ENCODE measurements at regions not wholly inside any gene's neighbourhood (a gene's known extent, or its start where the extent isn't known, plus 50 kb on each side); places are given as distances from the start of the nearest gene placed in this dataset.

GRCh38 chr4:133759428-133759827 is 442.2 kb downstream of the PABPC4L start:
- no peaks in the 10 kb centered on the region for H3K4me1 Mint-ChIP-seq
- WGBS (ENCODE audit: insufficient coverage), result 79% methylated on average over 3 of the region's 7 CpGs

GRCh38 chr4:133741766-133742165 is 459.8 kb downstream of the PABPC4L start:
- Mint-ChIP-seq H3K4me3 (no peak overlapping the region), H3K36me3 (no peaks in the 10 kb centered on the region), H3K27me3 (ENCODE audit: low read depth in 3 of 3) (peaks cover 0 to 1% (median 0%) of the 10 kb centered on the region in 3 donors), H3K4me1 (no peaks in the 10 kb centered on the region), H3K27ac (no peak overlapping the region), H3K9me3 (peaks cover 2 to 18% (median 4%) of the 10 kb centered on the region in 7 donors)
- no peak for TF ChIP-seq CTCF (IDR thresholded peaks at IDR 0.05)
- Histone ChIP-seq H3K9ac (ENCODE audit: insufficient read depth, low read length, poor library complexity, severe bottlenecking) (no peak overlapping the region), H3K9me3 (replicated peaks in 1 of 2; ENCODE audit: control insufficient read depth in 1 of 2, insufficient read depth in 1 of 2, low read length in 2 of 2) (no peaks in the 10 kb centered on the region), H3K27ac (ENCODE audit: low read depth in 1 of 2, low read length in 2 of 2) (no peak overlapping the region), H2AFZ (ENCODE audit: insufficient read depth, low read depth, low read length, poor library complexity, severe bottlenecking) (no peak overlapping the region), H3K79me2 (ENCODE audit: insufficient read depth, low read length) (no peaks in the 10 kb centered on the region), H3K36me3 (replicated peaks in 1 of 2; ENCODE audit: control insufficient read depth in 1 of 2, insufficient read depth in 2 of 2, low read length in 2 of 2) (no peaks in the 10 kb centered on the region), H3K4me2 (replicated peaks; ENCODE audit: extremely low read depth, low read length, poor library complexity, severe bottlenecking) (no peak overlapping the region), H3K4me1 (ENCODE audit: control insufficient read depth in 1 of 2, insufficient read depth in 2 of 2, low read length in 2 of 2) (no peaks in the 10 kb centered on the region), H3K27me3 (ENCODE audit: control insufficient read depth in 2 of 2, insufficient read depth in 2 of 2, low read length in 2 of 2) (no peaks in the 10 kb centered on the region), H4K20me1 (ENCODE audit: insufficient read depth, low read length) (no peaks in the 10 kb centered on the region), H3K4me3 (replicated peaks in 1 of 3; ENCODE audit: low read depth in 2 of 3, low read length in 3 of 3) (no peak overlapping the region)
- no peak for DNase-seq
- 60% methylated on average over 1 of the region's 3 CpGs for WGBS (ENCODE audit: insufficient coverage)
- intact Hi-C loops (cut with micrococcal nuclease), result no loop called here

More at GRCh38 chr4:133759428-133759827, 442.2 kb downstream of the PABPC4L start:
- no peak overlapping the region for H3K9ac ChIP-seq (ENCODE audit: insufficient read depth, low read length, poor library complexity, severe bottlenecking)
- peaks cover 3 to 12% of the 10 kb centered on the region in 2 donors for H3K9me3 ChIP-seq (replicated peaks in 1 of 2; ENCODE audit: control insufficient read depth in 1 of 2, insufficient read depth in 1 of 2, low read length in 2 of 2)
- no peak overlapping the region for H3K4me2 ChIP-seq (replicated peaks; ENCODE audit: extremely low read depth, low read length, poor library complexity, severe bottlenecking)
- intact Hi-C loops (cut with micrococcal nuclease), result no loop called here
- Mint-ChIP-seq H3K36me3 (no peaks in the 10 kb centered on the region), H3K4me3 (no peak overlapping the region), H3K27ac (no peak overlapping the region), H3K27me3 (ENCODE audit: low read depth in 3 of 3) (no peaks in the 10 kb centered on the region), H3K9me3 (peaks cover 0 to 4% (median 2%) of the 10 kb centered on the region in 7 donors)
- no peaks in the 10 kb centered on the region for H3K36me3 ChIP-seq (replicated peaks in 1 of 2; ENCODE audit: control insufficient read depth in 1 of 2, insufficient read depth in 2 of 2, low read length in 2 of 2)
- TF ChIP-seq CTCF (IDR thresholded peaks at IDR 0.05), result no peak
- H3K79me2 ChIP-seq (ENCODE audit: insufficient read depth, low read length), result no peaks in the 10 kb centered on the region
- H2AFZ ChIP-seq (ENCODE audit: insufficient read depth, low read depth, low read length, poor library complexity, severe bottlenecking), result no peak overlapping the region
- H3K27me3 ChIP-seq (ENCODE audit: control insufficient read depth in 2 of 2, insufficient read depth in 2 of 2, low read length in 2 of 2), result no peaks in the 10 kb centered on the region
- H3K27ac ChIP-seq (ENCODE audit: low read depth in 1 of 2, low read length in 2 of 2), result no peak overlapping the region
- DNase-seq, result no peak
- no peaks in the 10 kb centered on the region for H4K20me1 ChIP-seq (ENCODE audit: insufficient read depth, low read length)
- no peaks in the 10 kb centered on the region for H3K4me1 ChIP-seq (ENCODE audit: control insufficient read depth in 1 of 2, insufficient read depth in 2 of 2, low read length in 2 of 2)
- no peak overlapping the region for H3K4me3 ChIP-seq (replicated peaks in 1 of 3; ENCODE audit: low read depth in 2 of 3, low read length in 3 of 3)
